ENCODE measurements at regions not wholly inside any gene's neighbourhood (a gene's known extent, or its start where the extent isn't known, plus 50 kb on each side); places are given as distances from the start of the nearest gene placed in this dataset.
"Not testable (repeated sequence)": the region's sequence is repeated elsewhere in the genome, so short reads cannot be mapped to it uniquely, and the experiment has no call there.

DNA sequence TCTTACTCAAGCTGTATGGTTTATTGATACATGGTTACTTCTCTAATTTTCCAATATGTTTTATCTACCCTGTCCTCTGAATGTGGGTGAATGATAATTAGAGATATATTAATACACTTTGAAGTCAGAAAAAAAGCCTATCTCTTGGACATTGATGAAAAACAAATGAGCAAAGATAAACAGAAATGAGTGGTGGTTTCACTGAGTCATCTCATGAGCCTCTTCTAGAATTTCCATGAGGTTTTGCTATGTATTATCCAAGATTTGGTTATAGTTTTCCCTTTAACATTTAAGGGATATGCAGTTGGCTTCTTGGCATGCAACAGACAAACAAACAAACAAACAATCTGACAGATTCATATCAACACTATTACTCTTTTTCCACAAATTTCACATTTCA is 586.8 kb downstream of the RFPL4B start:
- DNase-seq (ENCODE audit: low read depth in 2 of 2): no peak

- DNase-seq (ENCODE audit: low read depth in 2 of 2): no peak
Measured at GRCh38 chr6:112934433-112935327, 587.5 kb downstream of the RFPL4B start.

GRCh38 chr6:112935402-112936078 is 588.4 kb downstream of the RFPL4B start:
- DNase-seq (ENCODE audit: low read depth in 2 of 2): no peak

DNA sequence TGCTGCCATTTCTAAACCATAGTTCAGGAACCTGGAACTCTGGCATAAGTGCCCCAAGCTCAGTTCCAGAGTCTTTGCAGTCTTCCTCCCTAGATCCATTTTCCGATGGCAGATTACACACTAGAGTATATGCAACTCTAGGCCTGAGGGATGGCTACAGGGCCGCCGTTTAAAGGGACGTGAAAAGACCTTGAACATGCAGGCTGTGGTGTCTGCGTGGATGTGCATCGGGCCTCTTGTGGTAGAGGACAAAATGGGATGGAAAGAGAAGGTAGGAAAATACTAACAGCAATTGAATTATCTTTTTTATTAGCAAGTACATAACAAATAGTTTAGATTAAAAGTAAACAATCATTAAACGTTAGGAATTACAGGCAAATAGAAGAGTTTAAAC is 588.9 kb downstream of the RFPL4B start:
- DNase-seq (ENCODE audit: low read depth in 2 of 2): no peak

DNA sequence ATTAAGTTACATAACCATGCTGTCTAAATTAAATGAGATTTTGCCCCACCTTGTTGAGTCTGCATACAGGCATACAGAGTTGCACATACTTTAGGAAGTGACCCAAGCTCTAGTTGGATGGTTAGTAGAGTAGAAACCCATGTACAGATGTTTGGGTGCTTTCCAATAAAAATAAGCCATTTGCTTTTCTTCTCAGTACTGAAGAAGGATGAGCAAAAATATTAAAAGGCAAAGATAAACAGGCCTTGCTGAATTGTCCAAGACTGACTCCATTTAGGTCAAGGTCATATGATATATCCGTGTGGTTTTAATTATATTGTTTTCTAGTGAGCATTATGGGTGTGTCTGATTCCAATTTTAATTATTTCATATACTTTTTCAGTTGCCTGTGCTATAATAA is 589.4 kb downstream of the RFPL4B start:
- DNase-seq (ENCODE audit: low read depth in 2 of 2): no peak

GRCh38 chr6:112937690-112938089 is 590.6 kb downstream of the RFPL4B start:
- DNase-seq (ENCODE audit: low read depth in 2 of 2): not testable (repeated sequence)

- DNase-seq (ENCODE audit: low read depth in 2 of 2): no peak
Measured at GRCh38 chr6:112938650-112939049, 591.5 kb downstream of the RFPL4B start.

- no peak for DNase-seq (ENCODE audit: low read depth in 2 of 2)
Measured at GRCh38 chr6:112939563-112939962, 592.4 kb downstream of the RFPL4B start.

DNA sequence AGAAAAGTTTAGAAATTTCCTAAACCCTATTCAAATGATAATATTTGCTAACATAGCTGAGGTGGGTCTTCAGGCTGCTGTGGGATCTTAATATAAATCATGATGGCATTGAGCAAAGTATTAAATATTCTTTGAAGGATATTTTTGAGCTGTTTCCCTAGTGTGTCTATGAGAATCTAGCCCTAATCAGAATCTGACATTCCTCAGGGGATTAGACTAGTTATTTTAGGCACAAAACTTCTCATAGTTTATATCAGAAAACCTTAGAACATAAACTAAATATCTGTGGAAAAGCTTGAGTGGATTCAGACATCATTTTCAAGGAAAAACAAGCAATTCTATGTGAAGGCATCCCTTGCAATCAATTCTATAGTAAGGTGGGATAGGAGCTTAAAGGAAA is 594.5 kb downstream of the RFPL4B start:
- DNase-seq (ENCODE audit: low read depth in 2 of 2): no peak

- no peak for DNase-seq (ENCODE audit: low read depth in 2 of 2)
Measured at GRCh38 chr6:112946051-112946450, 598.9 kb downstream of the RFPL4B start.

DNA sequence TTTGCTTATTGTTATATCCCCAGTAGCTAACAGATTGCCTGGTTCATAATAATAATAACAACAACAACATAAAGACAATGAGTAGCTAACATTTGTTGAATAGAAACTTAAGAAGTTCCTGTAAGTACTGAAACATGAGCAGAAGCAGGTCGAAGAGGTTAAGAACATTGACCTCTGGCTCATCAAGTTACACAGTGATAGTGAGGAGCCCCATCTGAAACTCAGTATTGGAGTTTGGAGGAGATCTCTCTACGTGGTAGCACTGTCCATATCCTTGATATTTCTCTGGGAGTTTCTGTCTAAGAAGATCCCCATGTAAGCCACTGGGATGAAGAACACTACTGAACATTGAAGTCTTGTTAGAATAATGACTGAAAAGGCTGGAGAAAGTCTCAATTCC is 600.4 kb downstream of the RFPL4B start:
- DNase-seq (ENCODE audit: low read depth in 2 of 2): no peak

DNA sequence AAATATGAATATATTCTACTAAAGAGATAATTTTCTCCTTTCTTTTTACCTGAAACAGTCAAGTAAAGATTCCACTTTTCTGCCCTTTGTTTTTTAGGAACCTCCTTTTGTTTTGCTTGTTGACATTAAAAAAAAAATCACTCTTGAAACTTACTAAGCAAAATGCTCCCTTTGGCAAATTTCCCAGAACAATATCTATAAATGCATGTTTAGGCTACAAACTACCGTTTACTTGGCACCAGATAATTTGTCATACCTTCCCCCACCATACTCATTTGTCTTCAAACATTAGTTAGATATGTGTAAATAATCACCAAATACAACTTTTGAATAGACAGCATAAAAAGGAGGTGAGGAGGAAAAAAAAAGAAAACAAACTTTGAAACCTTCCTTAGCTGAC is 604.7 kb downstream of the RFPL4B start:
- DNase-seq (ENCODE audit: low read depth in 2 of 2): no peak

DNA sequence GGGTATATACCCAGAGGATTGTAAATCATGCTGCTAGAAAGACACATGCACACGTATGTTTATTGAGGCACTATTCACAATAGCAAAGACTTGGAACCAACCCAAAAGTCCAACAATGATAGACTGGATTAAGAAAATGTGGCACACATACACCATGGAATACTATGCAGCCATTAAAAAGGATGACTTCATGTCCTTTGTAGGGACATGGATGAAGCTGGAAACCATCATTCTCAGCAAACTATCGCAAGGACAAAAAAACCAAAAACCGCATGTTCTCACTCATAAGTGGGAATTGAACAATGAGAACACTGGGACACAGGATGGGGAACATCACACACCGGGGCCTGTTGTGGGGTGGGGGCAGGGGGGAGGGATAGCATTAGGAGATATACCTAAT is 608.6 kb downstream of the RFPL4B start:
- DNase-seq (ENCODE audit: low read depth in 2 of 2): not testable (repeated sequence)

DNA sequence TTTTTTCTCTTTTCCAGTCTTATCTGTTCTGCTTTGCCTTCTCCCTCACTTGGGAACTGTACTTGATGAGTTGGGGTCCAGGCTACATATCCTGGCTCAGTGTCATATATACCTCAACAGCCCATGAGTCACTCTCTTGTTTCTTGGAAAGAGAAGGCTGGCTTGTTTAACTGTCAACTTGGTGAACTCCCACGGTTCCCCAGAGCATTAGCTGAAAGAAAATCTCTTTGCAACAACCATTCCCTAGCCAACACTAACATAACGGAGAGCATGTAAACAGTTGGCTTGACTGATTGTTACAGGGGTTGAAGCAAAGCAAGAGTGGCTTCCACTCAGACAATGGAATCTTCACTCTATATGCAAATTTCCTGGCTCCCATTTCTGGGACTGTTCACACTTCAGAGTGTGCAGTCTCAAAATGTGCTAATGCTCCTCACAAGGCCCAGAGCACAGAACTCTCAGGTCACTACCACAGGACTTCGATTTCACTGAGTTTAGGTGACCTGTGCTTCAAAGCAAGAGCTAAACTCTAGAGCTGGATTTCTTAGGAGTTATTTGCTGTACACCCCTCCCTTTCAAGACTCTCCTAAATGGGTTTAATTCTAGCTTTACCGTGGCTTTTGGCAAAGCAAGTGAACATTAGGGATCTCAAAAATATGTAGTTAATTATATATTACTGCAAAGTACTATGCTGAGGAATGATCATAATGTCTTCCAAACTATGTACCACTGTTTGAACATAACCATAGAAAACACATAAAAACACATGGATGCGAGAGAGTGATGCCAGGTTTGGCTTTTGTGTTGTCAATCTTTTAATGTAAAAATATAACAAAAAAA is 609.8 kb downstream of the RFPL4B start:
- DNase-seq (ENCODE audit: low read depth in 2 of 2): no peak

- no peak for DNase-seq (ENCODE audit: low read depth in 2 of 2)
Measured at GRCh38 chr6:112957536-112957916, 610.4 kb downstream of the RFPL4B start.

DNA sequence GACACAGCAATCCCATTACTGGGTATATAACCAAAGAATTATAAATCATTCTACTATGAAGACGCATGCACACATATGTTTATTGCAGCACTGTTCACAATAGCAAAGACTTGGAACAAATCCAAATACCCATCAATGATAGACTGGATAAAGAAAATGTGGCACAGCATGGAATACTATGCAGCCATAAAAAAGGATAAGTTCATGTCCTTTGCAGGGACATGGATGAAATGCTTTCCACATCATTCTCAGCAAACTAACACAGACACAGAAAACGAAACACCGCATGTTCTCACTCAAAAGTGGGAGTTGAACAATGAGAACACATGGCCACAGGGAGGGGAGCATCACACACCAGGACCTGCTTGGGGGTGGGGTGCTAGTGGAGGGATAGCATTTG is 613.0 kb downstream of the RFPL4B start:
- not testable (repeated sequence) for DNase-seq (ENCODE audit: low read depth in 2 of 2)

DNA sequence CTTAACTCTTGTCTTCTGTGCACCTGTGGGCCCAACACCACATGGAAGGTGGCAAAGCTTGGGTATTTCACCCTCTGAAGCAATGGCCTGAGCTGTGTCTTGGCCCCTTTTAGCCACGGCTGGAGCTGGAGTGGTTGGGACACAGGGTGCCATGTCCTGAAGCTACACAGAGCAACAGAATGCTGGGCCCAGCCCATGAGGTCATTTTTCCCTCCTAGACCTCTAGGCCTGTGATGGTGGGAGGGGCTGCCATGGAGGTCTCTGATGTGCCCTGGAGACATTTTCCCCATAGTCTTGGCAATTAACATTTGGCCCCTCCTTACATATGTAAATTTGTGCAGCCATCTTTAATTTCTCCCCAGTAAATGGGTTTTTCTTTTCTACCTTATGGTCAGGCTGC is 620.8 kb downstream of the RFPL4B start:
- no peak for DNase-seq (ENCODE audit: low read depth in 2 of 2)

DNA sequence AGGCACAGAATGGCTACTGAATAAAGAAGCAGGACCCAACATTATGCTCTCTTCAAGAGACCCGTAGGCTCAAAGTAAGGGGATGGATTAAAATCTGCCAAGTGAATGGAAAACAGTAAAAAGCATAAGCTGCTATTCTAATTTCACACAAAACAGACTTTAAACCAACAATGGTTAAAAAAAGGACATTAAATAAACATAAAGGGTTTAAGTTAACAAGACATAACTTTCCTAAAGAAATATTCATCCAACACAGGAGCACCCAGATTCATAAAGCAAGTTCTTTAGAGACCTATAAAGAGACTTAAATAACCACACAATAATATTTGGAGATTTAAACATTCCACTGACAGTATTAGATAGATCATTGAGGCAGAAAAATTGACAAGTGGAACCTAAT is 624.5 kb downstream of the RFPL4B start:
- no peak for DNase-seq (ENCODE audit: low read depth in 2 of 2)

GRCh38 chr6:112974931-112975330 is 627.8 kb downstream of the RFPL4B start:
- DNase-seq (ENCODE audit: low read depth in 2 of 2): not testable (repeated sequence)

- DNase-seq (ENCODE audit: low read depth in 2 of 2): not testable (repeated sequence)
Measured at GRCh38 chr6:112976579-112976978, 629.4 kb downstream of the RFPL4B start.

DNA sequence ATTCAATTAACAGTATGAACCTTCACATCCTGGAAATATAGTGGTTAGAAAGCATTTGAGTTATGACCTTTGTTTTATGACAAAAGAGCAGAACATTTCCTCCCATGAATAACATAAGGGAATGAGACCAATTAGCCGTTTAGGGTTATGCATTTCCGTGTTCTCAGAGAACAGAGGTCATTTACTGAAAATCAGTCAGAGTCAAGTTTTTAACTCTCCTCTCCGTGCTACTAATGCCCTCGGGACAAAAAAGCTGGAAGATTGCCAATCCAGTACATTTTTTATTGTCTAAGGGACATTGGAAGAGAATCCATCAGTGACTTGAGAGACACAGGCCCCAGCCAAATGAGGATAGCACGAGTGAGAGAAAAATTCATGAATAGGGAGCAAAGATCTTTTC is 632.7 kb downstream of the RFPL4B start:
- DNase-seq (ENCODE audit: low read depth in 2 of 2): no peak

GRCh38 chr6:112980676-112981075 is 633.5 kb downstream of the RFPL4B start:
- no peak for DNase-seq (ENCODE audit: low read depth in 2 of 2)

Data from stimulated activated CD8-positive, alpha-beta memory T cell treated with anti-CD3 and anti-CD28 coated beads, Interleukin-7, amount 100 ng/mL, for 4 hours (primary cell).